OCI-LY3 (cell line): ENCODE measurements at regions not wholly inside any gene's neighbourhood (a gene's known extent, or its start where the extent isn't known, plus 50 kb on each side); places are given as distances from the start of the nearest gene placed in this dataset.

Experiments
- H2AFZ ChIP-seq: fragments of 200-600, 300-600 bp; shearing (Covaris generic); 2 replicates; pipeline ENCODE4 v1.6.0; 2014; ENCODE audit warnings: antibody characterized with exemption, low read depth, low read length
- H3K27ac ChIP-seq: fragments of 200-600, 300-600 bp; sonication (generic); 2 replicates; pipeline ENCODE4 v1.5.1; 2014; ENCODE audit warnings: mild to moderate bottlenecking, low read length, moderate library complexity, mixed read lengths
- H3K27me3 ChIP-seq: fragments of 200-600, 300-600 bp; sonication (generic); 2 replicates; pipeline ENCODE4 v1.6.1; 2014; ENCODE audit warnings: low read depth, low read length, mixed read lengths
- H3K36me3 ChIP-seq: fragments of 200-600, 300-600 bp; sonication (generic); replicated peaks from 2 replicates; pipeline ENCODE3; 2014; ENCODE audit warnings: low read depth, low read length, mixed read lengths
- H3K4me1 ChIP-seq: fragments of 300-600, 200-600 bp; sonication (generic); 2 replicates; pipeline ENCODE4 v1.6.1; 2014; ENCODE audit warnings: low read length, mixed read lengths
- H3K4me2 ChIP-seq: fragments of 200-600, 300-600 bp; sonication (generic); 2 replicates; pipeline ENCODE4 v1.6.1; 2014; ENCODE audit warnings: low read length, mixed read lengths
- H3K4me3 ChIP-seq: fragments of 300-600, 200-600 bp; sonication (generic); 2 replicates; pipeline ENCODE4 v1.5.1; 2014; ENCODE audit warnings: antibody characterized with exemption, mild to moderate bottlenecking, low read length, moderate library complexity
- H3K79me2 ChIP-seq: fragments of 300-600, 200-600 bp; shearing (Covaris generic); 2 replicates; pipeline ENCODE4 v1.6.1; 2014; ENCODE audit warnings: mild to moderate bottlenecking, low read length, mixed read lengths
- H3K9ac ChIP-seq: fragments of 300-600, 200-600 bp; shearing (Covaris generic); 2 replicates; pipeline ENCODE4 v1.6.0; 2014; ENCODE audit warnings: mild to moderate bottlenecking, low read length, moderate library complexity
- H3K9me3 ChIP-seq: fragments of 200-600, 300-600 bp; shearing (Covaris generic); 2 replicates; pipeline ENCODE4 v1.6.1; 2014; ENCODE audit warnings: low read length, mixed read lengths; ENCODE audit not compliant: insufficient read depth
- H4K20me1 ChIP-seq: fragments of 200-600, 300-600 bp; sonication (generic); 2 replicates; pipeline ENCODE4 v1.6.1; 2016; ENCODE audit warnings: low read length, mixed read lengths; ENCODE audit not compliant: insufficient read depth
- CTCF ChIP-seq: fragments of 200-600, 300-600 bp; sonication (generic); IDR thresholded peaks from 2 replicates; pipeline ENCODE4 v1.5.1; 2014; ENCODE audit warnings: antibody characterized with exemption, low read length, low read depth
- EZH2phosphoT487 ChIP-seq: fragments of 200-600 bp; shearing (Covaris generic); IDR thresholded peaks from 2 replicates; pipeline ENCODE4 v1.6.1; 2018; ENCODE audit warnings: antibody characterized with exemption, mixed run types, low read depth

GRCh38 chr1:22254756-22255155 lies 111.9 kb upstream of the WNT4 start:
- H3K27me3 ChIP-seq = no peaks in the 10 kb centered on the region
- H4K20me1 ChIP-seq = no peaks in the 10 kb centered on the region
- H3K4me3 ChIP-seq = no peak overlapping the region
- no peaks in the 10 kb centered on the region for H3K79me2 ChIP-seq
- no peaks in the 10 kb centered on the region for H3K36me3 ChIP-seq
- no peak for TF ChIP-seq CTCF
- no peak for TF ChIP-seq EZH2phosphoT487
- H3K9ac ChIP-seq = no peak overlapping the region
- no peaks in the 10 kb centered on the region for H3K9me3 ChIP-seq
- no peak overlapping the region for H2AFZ ChIP-seq
- no peak overlapping the region for H3K4me2 ChIP-seq
- no peaks in the 10 kb centered on the region for H3K4me1 ChIP-seq
- no peak overlapping the region for H3K27ac ChIP-seq

DNA sequence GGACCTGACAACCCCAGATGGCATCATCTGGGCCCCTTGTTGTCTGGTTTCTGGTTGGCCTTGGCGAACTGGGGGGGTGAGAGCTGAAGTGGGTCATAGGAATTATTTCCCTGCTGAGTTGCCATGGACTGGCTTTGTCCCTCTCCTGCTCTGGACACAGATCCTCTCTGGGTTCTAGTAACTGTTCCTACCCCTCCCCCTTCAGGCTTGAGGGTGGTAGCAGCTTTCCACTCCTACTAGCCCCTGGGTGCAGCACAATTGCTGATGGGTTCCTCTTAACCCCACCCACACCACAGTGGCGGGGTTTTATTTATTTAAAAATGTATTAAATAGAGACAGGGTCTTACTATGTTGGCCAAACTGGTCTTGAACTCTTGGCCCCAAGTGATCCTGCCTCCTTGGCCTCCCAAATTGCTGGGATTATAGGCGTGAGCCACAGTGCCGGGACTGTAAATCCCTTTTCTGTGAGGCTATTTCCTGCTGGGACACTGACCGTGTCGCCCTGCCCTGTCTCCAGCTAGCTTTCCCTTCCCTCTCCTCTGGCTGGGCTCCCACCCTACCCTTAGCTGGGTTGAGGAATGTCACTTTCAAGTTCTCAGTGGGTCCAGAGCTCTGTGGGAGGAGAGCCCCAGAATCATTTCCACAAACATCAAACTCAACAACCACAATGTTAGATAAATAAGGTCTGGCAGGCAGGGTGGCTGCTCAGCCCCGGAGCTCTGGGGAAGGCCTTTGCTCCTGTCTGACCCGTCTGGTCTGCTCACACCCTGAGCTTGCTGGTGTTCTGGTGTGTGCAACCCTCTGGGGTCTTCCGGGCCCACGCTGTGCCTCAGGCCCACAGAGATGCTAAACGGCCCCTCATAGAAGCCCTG lies 112.7 kb upstream of the WNT4 start:
- Histone ChIP-seq H4K20me1 (no peaks in the 10 kb centered on the region), H3K4me3 (no peak overlapping the region), H3K9me3 (no peaks in the 10 kb centered on the region), H3K36me3 (no peaks in the 10 kb centered on the region), H3K9ac (no peak overlapping the region), H3K27ac (no peak overlapping the region), H3K27me3 (no peaks in the 10 kb centered on the region), H3K79me2 (no peaks in the 10 kb centered on the region), H3K4me2 (no peak overlapping the region), H2AFZ (no peak overlapping the region), H3K4me1 (peaks cover 6% of the 10 kb centered on the region)
- no peak for TF ChIP-seq CTCF
- no peak for TF ChIP-seq EZH2phosphoT487

GRCh38 chr1:22256213-22256512 lies 113.3 kb upstream of the WNT4 start:
- no peak overlapping the region for H3K27ac ChIP-seq
- peaks cover 7% of the 10 kb centered on the region for H3K4me1 ChIP-seq
- H3K27me3 ChIP-seq = no peaks in the 10 kb centered on the region
- H2AFZ ChIP-seq = no peak overlapping the region
- H3K9ac ChIP-seq = no peak overlapping the region
- no peaks in the 10 kb centered on the region for H3K79me2 ChIP-seq
- H3K4me2 ChIP-seq = no peak overlapping the region
- no peaks in the 10 kb centered on the region for H3K36me3 ChIP-seq
- H3K4me3 ChIP-seq = no peak overlapping the region
- no peaks in the 10 kb centered on the region for H3K9me3 ChIP-seq
- no peak for TF ChIP-seq CTCF
- TF ChIP-seq EZH2phosphoT487 = no peak
- H4K20me1 ChIP-seq = no peaks in the 10 kb centered on the region

DNA sequence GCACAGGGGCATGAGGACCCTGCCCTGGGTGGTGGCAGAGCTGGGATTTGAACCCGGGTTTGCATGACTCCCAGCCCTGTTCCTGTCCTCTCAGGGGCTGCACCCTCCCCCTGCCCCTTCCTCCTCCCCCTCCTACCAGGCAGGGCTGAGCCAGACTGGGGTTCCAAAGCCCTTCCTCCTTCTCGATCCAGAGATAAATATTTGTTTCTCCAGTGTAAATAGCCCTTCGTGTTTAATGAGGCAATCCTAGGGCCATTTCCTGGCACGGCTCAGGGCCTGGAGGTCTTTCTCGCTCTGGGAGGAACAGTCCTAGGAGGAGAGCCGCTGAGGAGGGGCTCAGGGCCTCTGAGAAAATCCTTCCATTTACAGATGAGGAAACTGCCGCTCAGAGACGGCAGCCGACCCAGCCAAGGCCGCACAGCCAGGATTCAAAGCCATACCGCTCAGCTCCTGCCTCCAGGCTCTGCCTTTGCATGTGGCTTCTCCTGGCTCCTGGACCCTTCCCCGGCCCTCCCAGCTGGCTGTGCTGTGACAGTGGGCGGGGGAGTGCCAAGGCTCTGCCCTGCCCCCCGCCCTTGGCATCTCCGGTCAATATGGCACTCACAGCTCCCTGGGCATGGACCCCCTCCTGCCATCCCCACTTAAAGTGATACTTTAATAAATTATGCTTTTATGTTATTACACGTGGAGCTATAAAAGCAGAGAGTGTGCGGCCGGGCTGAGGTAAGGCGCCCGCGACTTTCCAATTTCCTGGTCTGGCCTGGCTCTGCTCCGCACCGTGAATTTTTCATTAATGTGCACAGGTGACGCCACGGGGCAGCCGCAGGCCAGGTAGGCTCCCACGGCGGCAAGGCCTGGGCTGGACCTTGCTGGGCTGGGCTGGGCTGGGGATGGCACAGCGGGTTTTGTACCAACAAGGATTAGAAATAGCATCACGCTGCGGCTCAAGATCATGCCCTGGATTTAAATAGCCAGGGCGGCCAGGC lies 114.7 kb upstream of the WNT4 start:
- TF ChIP-seq CTCF (no peak), EZH2phosphoT487 (no peak)
- H3K79me2 ChIP-seq = no peaks in the 10 kb centered on the region
- peaks cover 9% of the 10 kb centered on the region for H3K4me1 ChIP-seq
- H3K9ac ChIP-seq = no peak overlapping the region
- H3K9me3 ChIP-seq = no peaks in the 10 kb centered on the region
- no peaks in the 10 kb centered on the region for H4K20me1 ChIP-seq
- no peak overlapping the region for H3K27ac ChIP-seq
- no peaks in the 10 kb centered on the region for H3K36me3 ChIP-seq
- H2AFZ ChIP-seq = no peak overlapping the region
- H3K4me3 ChIP-seq = no peak overlapping the region
- no peaks in the 10 kb centered on the region for H3K27me3 ChIP-seq
- no peak overlapping the region for H3K4me2 ChIP-seq
